G401 (cell line): ENCODE measurements at regions not wholly inside any gene's neighbourhood (a gene's known extent, or its start where the extent isn't known, plus 50 kb on each side); places are given as distances from the start of the nearest gene placed in this dataset.
A peak's percentile ranks its signal among the peaks of the same experiment; 100 is the strongest.
"Not testable (repeated sequence)": the region's sequence is repeated elsewhere in the genome, so short reads cannot be mapped to it uniquely, and the experiment has no call there.

Source experiments
- DNase-seq: peaks from one replicate; pipeline ENCODE4 v3.0.0-alpha.2; 2015; ENCODE audit warnings: low spot score
- in situ Hi-C: cut with HindIII; loops from 2 replicates; pipeline ENCODE4 v1.10.0; 2016; ENCODE audit warnings: low sequenced_read_pairs, mixed read lengths

DNA sequence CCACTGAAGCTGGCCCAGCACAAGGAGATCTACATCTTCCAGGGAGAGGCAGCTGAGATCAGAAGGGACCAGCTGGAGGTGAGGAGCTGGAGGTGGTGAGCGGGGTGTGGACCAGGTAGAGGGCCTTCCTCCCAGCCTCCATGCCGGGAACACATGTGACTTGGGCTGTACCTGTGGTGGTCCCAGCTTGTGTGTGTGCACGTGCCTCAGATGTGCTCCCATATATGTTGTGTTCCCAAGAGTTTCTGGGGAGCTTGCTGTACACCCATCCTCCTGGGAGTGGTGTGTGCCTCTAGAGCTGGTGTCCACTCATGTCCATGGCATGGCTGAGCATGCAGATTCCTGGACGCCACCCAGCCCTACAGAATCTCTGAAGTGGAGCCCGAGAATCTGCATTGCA is 183.7 kb upstream of the AKAP13 start:
- in situ Hi-C loops, DNase-seq: not testable (repeated sequence)

DNA sequence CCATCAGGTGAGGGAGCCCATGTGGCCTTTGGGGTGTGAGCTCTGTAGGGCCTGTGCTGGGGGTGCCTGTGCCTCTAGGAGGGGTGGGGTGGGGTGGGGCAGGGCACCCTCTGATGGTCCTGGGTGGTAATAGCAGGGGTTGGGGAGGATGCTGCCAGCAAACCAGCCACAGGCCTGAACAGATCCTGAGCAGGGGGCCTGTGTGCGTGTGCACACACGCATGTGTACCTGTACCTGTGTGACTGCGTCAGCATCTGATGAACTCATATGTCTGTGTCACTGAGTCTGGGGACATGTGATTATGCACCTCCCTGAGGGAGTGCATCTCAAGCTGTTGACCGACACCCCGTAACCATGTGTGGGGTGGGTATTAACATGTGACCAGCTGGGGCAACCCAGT is 182.8 kb upstream of the AKAP13 start:
- in situ Hi-C loops, result not testable (repeated sequence)

DNA sequence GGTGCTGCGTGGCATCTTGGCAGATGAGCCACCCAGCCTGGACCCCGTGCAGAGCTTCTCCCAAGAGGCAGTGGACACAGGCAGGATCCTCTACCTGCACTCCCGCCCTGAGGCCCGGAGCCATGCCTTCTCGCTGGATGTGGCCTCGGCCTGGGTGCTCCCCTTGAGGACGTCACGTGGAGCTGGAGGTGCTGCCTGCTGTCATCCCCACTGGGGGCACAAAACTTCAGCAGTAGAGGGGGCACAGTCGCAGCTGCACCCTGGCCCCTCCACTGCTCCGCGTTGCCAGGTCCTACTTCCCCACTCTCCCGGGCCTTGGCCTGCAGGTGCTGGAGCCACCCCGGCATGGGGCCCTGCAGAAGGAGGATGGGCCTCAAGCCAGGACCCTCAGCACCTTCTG is 182.0 kb upstream of the AKAP13 start:
- DNase-seq, in situ Hi-C loops: not testable (repeated sequence)

More for the DNA sequence above, 182.8 kb upstream of the AKAP13 start:
- not testable (repeated sequence) for DNase-seq

DNA sequence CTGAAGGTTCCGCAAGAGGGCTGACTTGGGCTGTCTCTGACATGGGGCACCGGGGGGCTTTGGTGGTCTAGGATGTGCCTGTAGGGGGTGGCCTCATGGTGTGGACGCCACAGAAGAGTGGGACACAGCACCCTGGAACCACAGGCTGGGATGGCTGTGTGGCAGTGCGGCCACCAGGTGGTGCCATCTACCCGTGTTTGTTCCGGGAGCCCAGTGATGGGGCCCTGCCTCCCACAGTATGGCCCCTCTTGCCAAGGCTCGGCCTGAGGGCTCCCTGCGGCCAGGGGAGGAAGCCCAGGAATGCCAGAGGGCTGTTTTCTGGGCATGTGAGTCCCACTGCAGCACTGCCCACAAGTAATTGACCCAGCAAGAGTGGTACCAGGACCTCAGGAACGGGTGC is 180.2 kb upstream of the AKAP13 start:
- DNase-seq, result not testable (repeated sequence)

DNA sequence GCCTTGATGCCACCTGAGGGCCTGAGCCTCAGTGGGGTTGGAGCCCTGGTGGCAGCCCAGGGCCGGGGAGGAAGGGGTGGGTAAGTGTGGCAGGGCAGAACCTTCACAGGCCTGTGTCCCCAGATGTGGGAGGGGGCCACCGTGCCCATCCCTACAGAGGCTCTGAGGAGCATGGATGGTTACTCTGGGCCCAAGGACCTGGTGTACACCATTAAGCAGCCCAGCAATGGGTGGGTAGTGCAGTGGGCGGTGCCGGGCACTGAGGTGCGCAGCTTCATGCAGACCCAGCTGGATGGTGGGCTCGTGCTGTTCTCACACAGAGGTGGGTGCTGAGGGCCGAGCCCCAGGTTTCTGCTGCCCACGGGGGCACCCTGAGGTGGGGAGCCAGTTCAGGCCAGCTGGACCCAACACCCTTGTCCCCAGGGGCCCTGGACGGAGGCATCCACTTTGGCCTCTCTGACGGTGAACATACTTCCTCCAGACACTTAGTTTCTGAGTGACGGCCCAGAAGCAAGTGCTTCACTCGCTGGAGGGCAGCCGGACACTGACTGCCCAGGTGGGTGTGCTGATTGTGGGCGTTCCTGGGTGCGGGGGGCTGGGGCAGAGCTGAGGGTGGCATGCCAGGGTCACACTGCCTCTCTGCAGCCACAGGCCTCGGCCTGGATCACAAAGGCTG is 179.1 kb upstream of the AKAP13 start:
- DNase-seq, in situ Hi-C loops: not testable (repeated sequence)

More for the DNA sequence above, 180.2 kb upstream of the AKAP13 start:
- in situ Hi-C loops, result not testable (repeated sequence)

DNA sequence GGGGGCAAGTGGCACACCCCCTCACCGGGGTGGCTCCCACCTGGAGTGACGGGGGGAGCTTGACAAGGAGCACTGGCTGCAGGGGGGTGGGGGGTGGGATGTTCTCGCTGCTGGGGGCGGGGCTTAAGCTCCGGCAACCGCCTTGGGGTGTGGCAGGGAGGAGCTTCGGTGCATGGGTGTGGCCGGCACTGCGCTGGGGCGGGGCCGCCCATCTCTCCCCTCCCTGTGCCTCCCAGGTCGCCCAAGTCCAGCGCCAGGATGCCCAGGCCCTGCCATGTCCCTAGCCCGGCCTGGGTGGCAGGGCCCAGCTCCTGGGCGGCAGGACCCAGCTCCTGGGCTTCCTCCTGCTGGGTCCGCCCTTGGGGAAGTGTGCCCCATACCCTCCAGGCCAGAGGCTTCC is 175.9 kb upstream of the AKAP13 start:
- in situ Hi-C loops, DNase-seq: not testable (repeated sequence)

DNA sequence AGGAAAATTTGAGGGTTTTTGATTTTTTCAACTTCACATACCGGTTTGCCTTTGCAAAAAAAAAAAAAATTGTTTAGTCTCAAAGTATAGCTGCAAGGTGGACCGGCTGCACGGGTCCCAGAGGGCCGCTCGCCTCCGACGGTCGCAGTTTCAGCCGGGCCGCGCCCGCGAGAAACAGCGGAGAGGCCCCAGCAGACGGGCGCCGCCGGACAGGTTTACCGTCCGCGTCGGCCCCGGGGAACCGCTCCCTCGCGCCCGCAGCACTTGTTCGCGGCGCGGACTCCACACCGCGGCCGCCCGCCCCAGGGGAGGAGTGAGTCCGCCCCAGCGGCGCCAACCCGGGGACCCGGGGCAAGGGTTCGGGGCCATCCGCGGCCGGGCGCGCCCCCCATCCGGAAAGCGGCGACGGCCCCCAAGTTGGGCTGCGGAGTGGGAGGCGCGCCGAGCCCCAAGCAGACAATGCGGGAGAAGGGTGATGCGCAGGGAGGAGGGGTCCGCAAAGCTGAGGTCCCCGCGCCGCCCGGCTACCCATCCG is 146.5 kb upstream of the AKAP13 start:
- DNase-seq, in situ Hi-C loops: not testable (repeated sequence)

DNA sequence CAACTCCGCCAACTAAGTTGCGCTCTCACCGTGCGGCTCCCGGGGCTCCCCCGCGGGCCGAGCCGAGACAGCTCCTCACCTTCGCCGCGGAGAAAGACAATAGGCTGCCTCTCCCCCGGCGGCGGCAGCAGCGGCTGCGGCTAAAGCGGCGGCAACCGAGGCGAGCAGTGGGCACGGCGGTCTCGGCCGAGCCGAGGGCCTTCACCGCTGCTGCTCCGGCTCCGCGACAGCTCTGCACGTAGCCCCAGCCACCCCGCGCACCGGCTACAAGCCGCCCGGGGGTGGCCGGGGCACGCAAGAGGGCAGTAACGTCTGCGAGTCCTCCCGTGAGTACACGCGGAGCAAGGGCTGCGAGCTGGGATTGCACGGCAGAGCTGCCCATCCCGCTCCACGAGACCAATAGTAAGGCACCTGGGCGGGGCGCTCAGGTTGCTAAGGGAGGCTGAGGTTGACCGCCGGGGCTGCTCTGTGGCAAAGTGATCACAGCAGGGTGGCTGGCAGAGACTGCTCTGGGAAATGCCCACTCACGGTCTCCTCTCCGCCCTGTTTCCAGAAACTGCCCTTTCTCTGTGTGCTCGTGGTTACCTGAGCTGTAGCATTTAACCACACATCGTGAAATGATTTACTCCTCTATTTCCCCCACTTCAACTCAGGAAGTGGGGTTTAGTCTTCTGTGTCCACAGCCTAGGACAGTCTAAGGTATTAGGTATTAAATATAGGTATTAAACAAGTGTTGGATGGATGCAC is 145.8 kb upstream of the AKAP13 start:
- in situ Hi-C loops, DNase-seq: not testable (repeated sequence)

DNA sequence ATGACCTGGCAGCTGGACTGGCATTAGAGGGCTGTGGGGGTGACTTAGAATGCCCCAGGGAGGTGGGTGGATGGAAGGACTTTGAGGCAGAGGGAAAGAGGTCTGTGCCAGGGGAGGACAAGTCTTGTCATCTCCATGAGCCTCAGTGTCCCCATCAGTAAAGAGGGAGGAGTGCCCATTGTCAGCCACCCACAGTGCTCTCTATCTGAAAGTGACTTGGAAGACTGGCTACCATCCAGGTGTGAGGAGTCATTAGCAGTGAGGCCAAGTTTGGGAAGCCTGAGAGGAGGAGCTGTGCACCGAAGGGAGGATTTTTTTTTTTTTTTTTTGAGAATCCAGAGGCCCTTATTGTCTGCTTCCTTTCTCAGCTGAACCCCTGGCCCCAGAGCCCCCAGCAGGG is 136.3 kb upstream of the AKAP13 start:
- DNase-seq, in situ Hi-C loops: not testable (repeated sequence)

DNA sequence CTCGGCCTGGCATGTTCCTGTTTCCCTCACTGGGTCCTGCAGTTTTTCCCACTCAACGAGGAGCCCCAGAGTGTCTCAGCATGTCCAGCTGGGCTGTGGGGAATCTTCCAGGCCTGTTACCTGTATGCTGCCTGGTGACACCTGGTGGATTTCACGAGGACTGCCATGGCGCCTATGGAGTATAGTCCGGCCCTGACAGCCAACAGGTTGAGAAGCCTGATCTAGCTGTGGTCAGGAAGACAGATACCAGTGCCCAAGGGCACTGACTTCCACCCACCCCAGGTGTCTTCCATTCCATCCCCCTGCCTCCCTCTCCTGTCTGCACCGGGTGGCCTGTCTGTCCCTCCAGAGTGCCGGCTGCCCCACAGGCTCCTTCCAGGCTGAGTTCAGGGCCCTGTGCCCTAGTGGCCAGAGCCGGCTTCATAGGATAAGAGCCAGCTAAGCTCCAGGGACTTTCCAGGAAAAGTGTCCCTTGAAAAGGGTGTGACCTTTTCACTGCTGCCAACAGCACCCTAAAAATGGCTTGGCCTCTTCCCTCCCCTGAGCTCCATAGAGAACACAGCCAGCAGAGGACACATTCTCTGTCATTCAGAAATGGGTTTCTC is 129.4 kb upstream of the AKAP13 start:
- in situ Hi-C loops, DNase-seq: not testable (repeated sequence)

DNA sequence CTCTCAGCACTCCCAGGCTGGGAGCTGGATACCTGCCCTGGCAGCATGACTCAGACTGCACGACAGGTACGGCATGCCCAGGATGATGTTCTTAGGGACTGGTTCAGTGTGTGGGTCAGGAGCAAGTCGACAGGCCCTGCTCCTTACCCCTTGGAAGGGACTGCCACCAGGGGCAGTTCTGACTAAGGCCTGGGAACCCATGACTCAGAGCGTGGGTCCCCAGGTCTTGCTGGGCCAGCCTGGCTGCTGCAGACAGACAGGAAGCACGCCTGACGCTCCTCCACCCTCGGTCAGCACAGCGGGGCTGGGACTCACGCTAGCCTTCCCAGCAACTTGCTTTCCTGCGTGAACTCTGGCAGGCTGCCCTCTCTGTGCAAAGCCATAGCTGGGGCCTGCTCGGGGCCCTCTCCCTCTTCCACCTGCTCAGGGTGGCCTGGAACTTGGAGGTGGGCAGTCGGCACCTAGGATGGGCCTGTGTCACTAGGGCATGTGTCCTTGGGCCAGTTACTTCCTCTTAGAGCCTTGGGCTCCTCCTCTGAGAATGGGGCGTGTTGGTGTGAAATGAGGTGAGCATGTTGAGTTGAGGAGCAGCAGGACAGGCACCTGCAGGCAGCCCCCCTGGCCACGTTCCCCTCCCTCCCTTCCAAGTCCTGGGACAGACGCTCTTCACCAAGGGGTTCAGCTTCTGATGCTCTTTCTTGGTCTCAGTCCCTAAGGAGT is 127.0 kb upstream of the AKAP13 start:
- DNase-seq, in situ Hi-C loops: not testable (repeated sequence)

DNA sequence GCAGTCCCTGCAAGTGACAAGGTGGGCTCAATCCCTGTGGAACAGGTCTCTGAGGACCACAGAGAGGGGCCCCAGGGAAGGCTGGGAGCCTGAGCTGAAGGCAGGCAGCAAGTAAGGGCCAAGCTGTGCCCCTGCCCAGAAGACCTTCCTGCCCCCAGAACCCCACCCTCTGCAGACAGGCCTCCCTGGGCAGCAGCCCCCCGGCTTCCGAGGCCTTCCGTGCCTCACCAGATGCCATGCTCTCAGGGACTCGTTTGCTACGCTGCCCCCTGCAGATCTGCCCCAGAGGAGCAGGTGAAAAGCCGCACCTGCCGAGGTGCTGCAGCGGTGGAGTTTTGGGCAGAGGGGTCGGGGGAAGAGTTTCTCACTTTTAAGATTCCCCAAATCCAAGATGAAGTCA is 125.4 kb upstream of the AKAP13 start:
- DNase-seq, in situ Hi-C loops: not testable (repeated sequence)

DNA sequence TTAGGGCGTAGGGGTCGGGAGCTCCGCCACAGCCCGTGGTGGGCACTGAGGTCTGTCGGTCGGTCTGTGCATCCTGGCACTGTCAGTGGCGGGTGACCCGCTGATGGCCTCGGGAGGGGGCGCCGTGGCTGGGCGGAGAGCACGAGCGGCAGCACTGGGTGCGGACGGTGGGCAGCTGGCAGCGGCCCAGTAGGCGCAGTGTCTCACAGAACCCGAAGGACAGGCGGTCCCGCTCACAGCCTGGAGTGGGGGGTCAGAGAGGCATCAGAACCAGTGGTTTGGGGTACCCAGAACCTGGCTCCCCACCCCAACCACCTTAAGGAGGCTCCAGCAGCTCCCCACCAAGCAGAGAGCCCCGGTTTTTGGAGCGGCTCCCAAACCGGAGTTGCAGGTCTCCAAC is 124.9 kb upstream of the AKAP13 start:
- in situ Hi-C loops, result not testable (repeated sequence)

DNA sequence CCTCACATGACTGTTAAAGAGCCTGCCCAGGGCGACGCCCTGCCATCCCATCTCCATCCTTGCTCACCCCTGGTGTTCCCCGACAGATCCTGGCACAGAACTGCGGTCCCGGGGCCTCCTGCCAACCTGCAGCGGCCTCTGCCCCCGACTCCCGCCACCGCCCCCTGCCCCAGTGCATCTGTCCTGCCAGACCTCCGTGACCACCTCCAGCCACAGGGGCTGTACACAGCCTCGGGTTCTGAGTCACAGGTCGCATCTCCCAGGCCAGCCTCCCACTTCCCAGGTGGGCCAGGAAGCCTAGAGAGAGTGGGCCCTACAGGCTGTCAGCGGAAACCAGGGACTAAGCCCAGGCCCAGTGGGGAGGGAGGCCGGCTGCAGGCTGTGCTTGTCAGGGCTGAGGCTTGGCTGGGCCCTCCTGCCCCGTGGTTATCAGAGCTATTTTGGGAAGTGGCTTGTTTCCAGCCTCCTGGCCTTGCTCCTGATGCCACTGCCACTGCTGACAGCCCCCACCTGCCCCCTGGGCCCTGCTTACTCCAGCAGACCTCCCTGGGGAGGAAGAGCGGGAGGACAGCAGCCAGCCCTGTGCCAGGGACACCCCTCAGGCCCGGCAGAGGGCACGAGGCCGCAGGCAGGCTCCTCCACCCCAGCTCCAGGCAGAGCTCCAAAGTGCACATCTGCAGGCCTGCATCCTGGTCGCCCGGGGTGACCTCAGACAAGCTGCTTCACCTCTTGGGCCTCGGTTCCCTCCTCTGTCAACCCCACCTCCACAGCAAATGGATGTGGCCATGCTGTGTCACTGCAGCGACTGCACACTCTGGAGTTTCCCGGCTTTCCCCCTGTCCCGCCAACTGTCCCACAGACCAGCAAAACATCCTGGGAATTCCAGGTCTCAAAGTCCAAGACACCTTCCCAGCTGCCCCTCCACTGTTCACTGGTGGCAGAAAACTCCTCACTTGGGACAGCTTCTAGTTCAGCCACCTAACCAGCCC is 124.1 kb upstream of the AKAP13 start:
- peak; percentile 8 for DNase-seq

More for the DNA sequence above, 124.9 kb upstream of the AKAP13 start:
- DNase-seq, result not testable (repeated sequence)

DNA sequence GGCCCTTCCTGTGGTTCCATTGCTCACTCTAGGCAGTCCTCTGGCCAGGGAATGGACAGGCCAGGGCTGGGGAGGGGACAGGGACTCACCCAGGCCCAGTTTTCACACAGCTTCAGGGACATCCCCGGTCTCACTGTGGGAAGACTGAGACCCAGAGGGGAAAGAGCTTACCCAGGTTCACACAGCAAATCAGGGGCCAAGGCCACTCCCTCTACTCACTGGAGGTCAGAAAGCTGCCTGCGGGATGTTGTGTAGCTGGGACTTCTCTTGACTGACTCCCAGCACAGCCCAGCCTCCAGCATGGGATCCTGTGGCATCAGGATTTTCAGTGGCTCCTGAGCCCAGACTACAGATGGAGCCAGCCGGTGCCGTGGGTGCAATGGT is 122.3 kb upstream of the AKAP13 start:
- in situ Hi-C loops, DNase-seq: not testable (repeated sequence)

More for the DNA sequence above, 124.1 kb upstream of the AKAP13 start:
- in situ Hi-C loops, result not testable (repeated sequence)

DNA sequence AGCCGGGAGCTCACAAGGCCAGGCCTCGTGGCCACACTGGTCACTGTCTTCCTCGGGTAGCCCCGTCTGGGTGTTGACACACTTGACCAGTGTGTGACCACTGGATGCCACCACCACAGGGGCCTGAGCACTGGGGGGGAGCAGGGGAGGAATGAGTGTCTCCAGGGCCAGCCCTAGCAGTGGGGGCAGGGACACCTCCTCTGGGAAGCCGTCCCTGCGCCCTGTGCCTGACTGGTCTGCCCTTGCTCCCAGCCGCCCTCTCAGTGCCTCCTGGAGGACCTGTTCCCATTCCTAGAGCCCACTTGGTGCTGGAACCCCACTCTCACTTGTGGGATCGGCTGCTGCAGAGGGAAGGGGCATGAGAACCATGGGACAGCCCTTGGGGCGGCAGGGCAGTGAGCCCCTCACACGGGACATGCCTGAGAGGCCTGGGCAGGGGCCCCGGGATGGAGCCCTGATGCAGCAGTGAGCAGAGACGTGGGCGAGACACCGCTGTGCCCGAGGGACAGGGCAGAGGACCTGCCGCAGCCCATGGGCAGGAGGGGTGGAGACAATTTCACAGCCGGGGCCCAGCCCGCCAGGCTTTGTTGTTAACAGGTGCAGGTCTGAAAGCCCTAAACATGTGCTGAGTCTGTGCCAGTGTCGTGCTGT is 121.7 kb upstream of the AKAP13 start:
- in situ Hi-C loops, DNase-seq: not testable (repeated sequence)

DNA sequence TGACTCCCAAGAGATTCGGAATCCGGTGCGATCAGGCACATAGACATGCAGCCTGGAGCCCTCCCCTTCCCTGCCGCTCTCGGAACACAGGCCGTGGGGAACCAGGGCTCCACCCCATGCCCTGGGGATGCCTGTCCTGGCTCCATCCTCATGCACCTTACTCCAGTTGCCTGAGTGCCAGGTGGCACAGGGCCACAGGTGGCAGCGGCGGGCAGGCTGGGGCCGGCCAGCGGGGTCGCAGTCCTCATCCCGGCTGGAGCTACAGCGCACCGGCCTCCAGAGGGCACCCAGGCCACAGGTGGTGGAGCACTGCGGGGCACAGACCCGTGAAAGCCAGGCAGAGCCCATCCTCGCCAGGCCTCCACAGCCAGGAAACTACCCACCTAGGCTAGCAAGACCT is 119.9 kb upstream of the AKAP13 start:
- DNase-seq, in situ Hi-C loops: not testable (repeated sequence)
